Ishikawa (cell line): ENCODE measurements at regions not wholly inside any gene's neighbourhood (a gene's known extent, or its start where the extent isn't known, plus 50 kb on each side); places are given as distances from the start of the nearest gene placed in this dataset.

Source experiments
- CEBPB ChIP-seq: IDR thresholded peaks from 2 replicates; pipeline ENCODE4 v1.6.1; 2012
- EP300 ChIP-seq: IDR thresholded peaks from 2 replicates; pipeline ENCODE4 v1.6.1; 2012; ENCODE audit warnings: borderline replicate concordance
- NFIC ChIP-seq: IDR thresholded peaks from 2 replicates; pipeline ENCODE4 v1.6.1; 2012
- RAD21 ChIP-seq: IDR thresholded peaks from 2 replicates; pipeline ENCODE4 v1.6.1; 2012; ENCODE audit warnings: low read depth
- REST ChIP-seq: IDR thresholded peaks from 2 replicates; pipeline ENCODE4 v1.6.1; 2012; ENCODE audit warnings: low read depth, mild to moderate bottlenecking
- TAF1 ChIP-seq: IDR thresholded peaks from 2 replicates; pipeline ENCODE4 v1.6.1; 2012; ENCODE audit warnings: low read depth, mild to moderate bottlenecking
- TEAD4 ChIP-seq: IDR thresholded peaks from 2 replicates; pipeline ENCODE4 v1.6.1; 2012
- USF1 ChIP-seq: IDR thresholded peaks from 2 replicates; pipeline ENCODE4 v1.6.1; 2012

- TF ChIP-seq RAD21, result no peak
- no peak for TF ChIP-seq NFIC
- TF ChIP-seq EP300, result no peak
- TF ChIP-seq TAF1, result no peak
- no peak for TF ChIP-seq REST
- no peak for TF ChIP-seq TEAD4
- TF ChIP-seq USF1, result no peak
- no peak for TF ChIP-seq CEBPB
Observed at GRCh38 chr5:101932599-101932998, 363.5 kb downstream of the SLCO4C1 start.
